ENCODE measurements at regions not wholly inside any gene's neighbourhood (a gene's known extent, or its start where the extent isn't known, plus 50 kb on each side); places are given as distances from the start of the nearest gene placed in this dataset.
A peak's percentile ranks its signal among the peaks of the same experiment; 100 is the strongest.

GRCh38 chr21:35430260-35430659 lies 381.2 kb upstream of the RUNX1 start:
- peaks cover 33% of the 10 kb centered on the region for H3K4me1 Mint-ChIP-seq (ENCODE audit: low read depth)
- peaks cover 35% of the 10 kb centered on the region for H3K9me3 Mint-ChIP-seq (ENCODE audit: low read depth)
- no peak overlapping the region for H3K4me3 Mint-ChIP-seq (ENCODE audit: unreplicated experiment)
- peaks cover 14% of the 10 kb centered on the region for H3K36me3 Mint-ChIP-seq (ENCODE audit: low read depth)
- DNase-seq (ENCODE audit: low spot score), result no peak
- H3K27me3 Mint-ChIP-seq (ENCODE audit: low read depth), result no peaks in the 10 kb centered on the region
- no peak overlapping the region for H3K27ac Mint-ChIP-seq (ENCODE audit: unreplicated experiment)
- no peak for TF ChIP-seq CTCF (IDR thresholded peaks at IDR 0.05)

- TF ChIP-seq CTCF (IDR thresholded peaks at IDR 0.05), result no peak
- Mint-ChIP-seq H3K4me1 (ENCODE audit: low read depth) (peaks cover 36% of the 10 kb centered on the region), H3K36me3 (ENCODE audit: low read depth) (peaks cover 11% of the 10 kb centered on the region), H3K27ac (ENCODE audit: unreplicated experiment) (peak overlapping the region; percentile 85), H3K4me3 (ENCODE audit: unreplicated experiment) (no peak overlapping the region), H3K27me3 (ENCODE audit: low read depth) (no peaks in the 10 kb centered on the region), H3K9me3 (ENCODE audit: low read depth) (peaks cover 24% of the 10 kb centered on the region)
- no peak for DNase-seq (ENCODE audit: low spot score)
Observed at GRCh38 chr21:35428937-35429336, 379.8 kb upstream of the RUNX1 start.

GRCh38 chr21:35428489-35428888 lies 379.4 kb upstream of the RUNX1 start:
- H3K27ac Mint-ChIP-seq (ENCODE audit: unreplicated experiment), result peak overlapping the region; percentile 85
- no peaks in the 10 kb centered on the region for H3K27me3 Mint-ChIP-seq (ENCODE audit: low read depth)
- peaks cover 19% of the 10 kb centered on the region for H3K9me3 Mint-ChIP-seq (ENCODE audit: low read depth)
- no peak for TF ChIP-seq CTCF (IDR thresholded peaks at IDR 0.05)
- H3K36me3 Mint-ChIP-seq (ENCODE audit: low read depth), result peaks cover 11% of the 10 kb centered on the region
- DNase-seq (ENCODE audit: low spot score), result peak; percentile 87
- H3K4me3 Mint-ChIP-seq (ENCODE audit: unreplicated experiment), result peak overlapping the region; percentile 53
- H3K4me1 Mint-ChIP-seq (ENCODE audit: low read depth), result peaks cover 40% of the 10 kb centered on the region

- DNase-seq (ENCODE audit: low spot score), result no peak
- Mint-ChIP-seq H3K4me1 (ENCODE audit: low read depth) (peaks cover 45% of the 10 kb centered on the region), H3K4me3 (ENCODE audit: unreplicated experiment) (no peak overlapping the region), H3K27me3 (ENCODE audit: low read depth) (no peaks in the 10 kb centered on the region), H3K27ac (ENCODE audit: unreplicated experiment) (peak overlapping the region; percentile 85), H3K36me3 (ENCODE audit: low read depth) (peaks cover 10% of the 10 kb centered on the region), H3K9me3 (ENCODE audit: low read depth) (peaks cover 15% of the 10 kb centered on the region)
- TF ChIP-seq CTCF (IDR thresholded peaks at IDR 0.05), result no peak
Observed at GRCh38 chr21:35428001-35428320, 378.9 kb upstream of the RUNX1 start.

GRCh38 chr21:35427320-35428000 lies 378.4 kb upstream of the RUNX1 start:
- no peak overlapping the region for H3K4me3 Mint-ChIP-seq (ENCODE audit: unreplicated experiment)
- TF ChIP-seq CTCF (IDR thresholded peaks at IDR 0.05), result no peak
- peaks cover 45% of the 10 kb centered on the region for H3K4me1 Mint-ChIP-seq (ENCODE audit: low read depth)
- H3K9me3 Mint-ChIP-seq (ENCODE audit: low read depth), result peaks cover 13% of the 10 kb centered on the region
- no peak for DNase-seq (ENCODE audit: low spot score)
- H3K27me3 Mint-ChIP-seq (ENCODE audit: low read depth), result no peaks in the 10 kb centered on the region
- H3K36me3 Mint-ChIP-seq (ENCODE audit: low read depth), result peaks cover 5% of the 10 kb centered on the region
- peak overlapping the region; percentile 30 for H3K27ac Mint-ChIP-seq (ENCODE audit: unreplicated experiment)
